ENCODE measurements at regions not wholly inside any gene's neighbourhood (a gene's known extent, or its start where the extent isn't known, plus 50 kb on each side); places are given as distances from the start of the nearest gene placed in this dataset.

DNA sequence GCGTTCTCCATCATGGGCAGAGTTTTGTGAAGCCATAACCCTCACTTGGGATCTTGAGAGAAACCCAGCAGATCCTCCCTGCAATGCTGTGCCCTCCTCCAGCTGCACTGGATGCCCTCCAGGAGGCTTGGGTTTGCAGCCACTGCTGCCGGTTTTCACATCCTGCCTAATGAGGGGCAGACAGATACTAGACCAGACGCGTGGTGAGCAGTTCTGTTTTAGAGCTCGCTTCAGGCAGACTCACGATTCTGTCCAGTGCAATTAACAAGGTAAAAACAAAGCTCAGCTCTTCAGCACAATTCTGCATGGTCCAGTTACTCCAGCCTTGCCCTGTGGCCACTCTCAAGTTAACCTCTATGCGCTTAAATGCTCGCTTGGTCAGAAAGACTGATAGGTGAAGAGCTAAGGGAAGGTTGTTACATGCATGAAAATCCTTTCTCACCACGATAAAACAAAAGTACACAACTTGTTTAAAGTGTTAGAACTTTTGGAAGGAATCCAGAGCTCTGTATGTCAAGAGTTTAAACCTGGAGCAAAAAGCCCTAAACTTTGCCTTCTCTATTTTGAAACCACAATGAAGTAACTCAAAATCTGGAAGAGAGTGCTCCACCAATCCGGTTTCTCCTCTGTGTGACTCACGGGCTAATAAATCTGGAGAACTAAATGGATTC, 292.3 kb upstream of the FAT3 start:
- TF ChIP-seq EZH2 (optimal IDR thresholded peaks at IDR 0.05; ENCODE audit: low read depth, low read length) (no peak), CTCF (IDR thresholded peaks at IDR 0.05; ENCODE audit: low read length) (no peak), EZH2phosphoT487 (IDR thresholded peaks at IDR 0.05; ENCODE audit: low read length) (no peak)
